Neural crest cell (in vitro differentiated cells): ENCODE measurements at regions not wholly inside any gene's neighbourhood (a gene's known extent, or its start where the extent isn't known, plus 50 kb on each side); places are given as distances from the start of the nearest gene placed in this dataset.

Experiments
- DNase-seq: peaks from one replicate; pipeline ENCODE4 v3.0.0; 2021; ENCODE audit warnings: low read depth, mixed read lengths, low spot score
- H3K27ac Mint-ChIP-seq: one replicate; pipeline ENCODE4 v1.8.0; 2021; ENCODE audit warnings: mild to moderate bottlenecking, mixed read lengths; ENCODE audit not compliant: unreplicated experiment
- H3K27me3 Mint-ChIP-seq: 2 replicates; pipeline ENCODE4 v1.8.0; 2021; ENCODE audit warnings: low read depth, mild to moderate bottlenecking, mixed read lengths
- H3K36me3 Mint-ChIP-seq: 2 replicates; pipeline ENCODE4 v1.8.0; 2021; ENCODE audit warnings: low read depth, mild to moderate bottlenecking, mixed read lengths
- H3K4me1 Mint-ChIP-seq: 2 replicates; pipeline ENCODE4 v1.8.0; 2021; ENCODE audit warnings: mixed read lengths
- H3K4me3 Mint-ChIP-seq: one replicate; pipeline ENCODE4 v1.8.0; 2021; ENCODE audit warnings: mild to moderate bottlenecking, mixed read lengths
- H3K9me3 Mint-ChIP-seq: 2 replicates; pipeline ENCODE4 v1.8.0; 2021; ENCODE audit warnings: mixed read lengths
- TF ChIP-seq, protein P1 (sequence below): fragments of 200-600 bp; sonication (generic); conservative IDR thresholded peaks from 2 replicates; pipeline ENCODE4 v1.5.0; 2021; ENCODE audit warnings: antibody characterized with exemption, mild to moderate bottlenecking

DNA sequence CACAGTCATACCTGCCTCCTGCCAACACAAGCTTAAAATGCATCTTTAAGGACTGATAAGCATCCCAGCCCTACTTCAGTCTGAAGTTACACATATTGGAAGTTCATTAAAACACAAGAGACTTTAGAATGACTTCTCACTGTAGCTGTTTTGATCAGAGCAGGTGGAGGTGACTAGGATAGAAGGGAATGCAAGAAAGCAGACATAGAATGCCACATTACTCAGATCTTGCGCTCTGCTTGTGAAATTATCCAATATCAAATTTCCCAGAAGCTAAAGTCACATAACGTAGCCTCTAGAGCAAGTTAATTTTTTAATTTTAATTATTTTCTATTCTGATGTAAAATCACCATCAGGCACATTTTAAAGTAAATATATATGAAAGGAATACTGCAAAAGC is 306.5 kb downstream of the PLOD2 start:
- no peak overlapping the region for H3K27ac Mint-ChIP-seq
- DNase-seq: no peak
- H3K27me3 Mint-ChIP-seq: no peaks in the 10 kb centered on the region
- H3K9me3 Mint-ChIP-seq: no peaks in the 10 kb centered on the region
- no peaks in the 10 kb centered on the region for H3K36me3 Mint-ChIP-seq
- H3K4me1 Mint-ChIP-seq: peaks cover 5% of the 10 kb centered on the region
- TF ChIP-seq, protein P1, sequence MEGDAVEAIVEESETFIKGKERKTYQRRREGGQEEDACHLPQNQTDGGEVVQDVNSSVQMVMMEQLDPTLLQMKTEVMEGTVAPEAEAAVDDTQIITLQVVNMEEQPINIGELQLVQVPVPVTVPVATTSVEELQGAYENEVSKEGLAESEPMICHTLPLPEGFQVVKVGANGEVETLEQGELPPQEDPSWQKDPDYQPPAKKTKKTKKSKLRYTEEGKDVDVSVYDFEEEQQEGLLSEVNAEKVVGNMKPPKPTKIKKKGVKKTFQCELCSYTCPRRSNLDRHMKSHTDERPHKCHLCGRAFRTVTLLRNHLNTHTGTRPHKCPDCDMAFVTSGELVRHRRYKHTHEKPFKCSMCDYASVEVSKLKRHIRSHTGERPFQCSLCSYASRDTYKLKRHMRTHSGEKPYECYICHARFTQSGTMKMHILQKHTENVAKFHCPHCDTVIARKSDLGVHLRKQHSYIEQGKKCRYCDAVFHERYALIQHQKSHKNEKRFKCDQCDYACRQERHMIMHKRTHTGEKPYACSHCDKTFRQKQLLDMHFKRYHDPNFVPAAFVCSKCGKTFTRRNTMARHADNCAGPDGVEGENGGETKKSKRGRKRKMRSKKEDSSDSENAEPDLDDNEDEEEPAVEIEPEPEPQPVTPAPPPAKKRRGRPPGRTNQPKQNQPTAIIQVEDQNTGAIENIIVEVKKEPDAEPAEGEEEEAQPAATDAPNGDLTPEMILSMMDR: no peak
- H3K4me3 Mint-ChIP-seq: no peak overlapping the region

DNA sequence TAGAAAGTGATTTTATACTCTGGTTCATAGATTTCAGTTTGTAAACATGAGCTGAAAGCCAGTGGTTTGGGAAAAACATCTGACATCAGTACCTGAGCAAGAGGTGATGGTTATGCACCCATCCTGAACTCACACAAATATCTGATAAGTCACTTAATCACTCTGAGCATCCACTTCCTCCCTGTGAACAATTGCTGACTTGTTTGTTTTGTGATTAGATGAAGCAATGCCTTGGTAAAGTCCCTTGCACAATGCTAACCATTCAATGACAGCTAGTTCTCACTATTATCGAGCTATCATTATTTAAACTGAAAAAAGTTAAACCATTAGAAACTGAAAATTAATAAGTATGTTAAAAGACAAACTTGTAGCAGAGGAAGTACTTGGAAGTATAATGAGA is 303.0 kb downstream of the PLOD2 start:
- Mint-ChIP-seq H3K27ac (no peak overlapping the region), H3K4me1 (peaks cover 5% of the 10 kb centered on the region), H3K36me3 (no peaks in the 10 kb centered on the region), H3K27me3 (no peaks in the 10 kb centered on the region), H3K4me3 (no peak overlapping the region), H3K9me3 (peaks cover 2% of the 10 kb centered on the region)
- TF ChIP-seq, protein P1: no peak
- no peak for DNase-seq

DNA sequence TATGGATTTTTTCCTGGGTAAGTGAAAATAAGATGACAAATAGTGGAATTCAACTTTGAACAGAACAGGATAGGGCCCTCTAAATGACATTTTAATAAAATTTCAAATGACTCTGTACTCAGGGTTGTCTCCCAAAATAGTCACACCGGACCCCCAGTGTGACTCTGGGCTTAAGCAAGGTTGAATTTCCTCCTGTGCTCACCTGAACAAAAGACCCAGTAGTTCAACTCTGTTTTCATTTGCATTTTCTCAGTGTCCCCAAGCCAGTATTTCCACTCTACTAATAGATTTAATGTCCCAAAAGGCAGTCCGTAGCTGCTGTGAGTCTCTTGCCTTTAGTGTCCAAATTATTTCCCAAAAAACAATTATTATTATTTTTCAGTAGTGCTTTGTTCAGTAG is 296.6 kb downstream of the PLOD2 start:
- TF ChIP-seq, protein P1: no peak
- Mint-ChIP-seq H3K36me3 (no peaks in the 10 kb centered on the region), H3K4me1 (no peaks in the 10 kb centered on the region), H3K27ac (peak overlapping the region; percentile 67), H3K4me3 (no peak overlapping the region), H3K27me3 (no peaks in the 10 kb centered on the region), H3K9me3 (peaks cover 2% of the 10 kb centered on the region)
- no peak for DNase-seq

DNA sequence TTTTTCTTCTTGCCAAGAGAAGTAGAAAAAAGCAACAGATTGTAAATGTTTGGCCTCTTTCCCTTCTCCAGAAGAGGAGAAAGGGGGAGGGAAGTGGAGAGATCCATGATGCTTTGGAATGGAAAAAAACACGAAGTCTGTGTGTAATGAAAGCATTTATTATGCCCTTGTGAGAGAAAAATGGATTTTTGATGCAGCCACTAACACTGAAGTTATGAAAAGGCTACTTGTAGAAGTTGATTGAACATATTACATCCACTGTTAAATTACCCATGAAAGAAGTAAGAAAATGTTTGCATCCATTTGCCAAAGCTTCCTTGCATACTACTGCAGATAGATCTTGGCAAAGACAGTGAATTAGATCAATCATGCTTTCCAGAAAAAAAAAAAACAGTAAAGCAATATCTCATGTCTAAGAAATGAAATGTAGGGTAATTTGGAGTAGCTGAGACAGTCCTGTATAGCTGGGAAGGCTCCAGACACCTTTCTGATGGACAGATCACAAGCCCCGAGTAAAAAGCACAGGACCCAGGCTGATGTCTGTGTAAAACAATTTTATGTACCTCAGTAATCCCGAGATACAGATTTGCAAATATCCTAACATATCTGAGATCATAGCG is 295.5 kb downstream of the PLOD2 start:
- H3K27ac Mint-ChIP-seq: no peak overlapping the region
- TF ChIP-seq, protein P1: no peak
- no peaks in the 10 kb centered on the region for H3K27me3 Mint-ChIP-seq
- no peak overlapping the region for H3K4me3 Mint-ChIP-seq
- no peaks in the 10 kb centered on the region for H3K36me3 Mint-ChIP-seq
- DNase-seq: no peak
- H3K4me1 Mint-ChIP-seq: no peaks in the 10 kb centered on the region
- peaks cover 2% of the 10 kb centered on the region for H3K9me3 Mint-ChIP-seq

DNA sequence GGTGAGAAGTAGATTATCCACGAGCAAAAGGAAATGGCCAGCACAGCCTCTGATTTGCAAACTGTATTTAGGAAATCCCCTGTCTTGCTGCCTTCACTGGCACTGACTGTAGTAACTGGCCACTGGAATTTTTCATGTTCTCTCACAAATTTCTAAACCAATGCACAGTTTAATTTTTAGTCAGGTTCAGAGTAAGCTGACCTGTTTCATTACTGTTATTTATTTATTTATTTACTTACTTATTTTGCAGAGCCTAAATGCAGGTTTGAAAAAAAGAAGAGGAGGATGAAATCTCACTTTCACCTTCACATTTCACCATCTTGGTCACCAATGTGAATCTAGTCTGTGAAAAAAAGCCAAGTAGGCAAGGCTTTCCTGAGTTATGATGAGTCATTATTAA is 291.0 kb downstream of the PLOD2 start:
- Mint-ChIP-seq H3K4me3 (no peak overlapping the region), H3K27me3 (no peaks in the 10 kb centered on the region), H3K36me3 (no peaks in the 10 kb centered on the region), H3K4me1 (no peaks in the 10 kb centered on the region), H3K27ac (no peak overlapping the region), H3K9me3 (no peaks in the 10 kb centered on the region)
- no peak for DNase-seq
- TF ChIP-seq, protein P1: no peak
